OCI-M2 (cell line): ENCODE measurements at regions not wholly inside any gene's neighbourhood (a gene's known extent, or its start where the extent isn't known, plus 50 kb on each side); places are given as distances from the start of the nearest gene placed in this dataset.
"Not testable (repeated sequence)": the region's sequence is repeated elsewhere in the genome, so short reads cannot be mapped to it uniquely, and the experiment has no call there.

Experiments used
- DNase-seq: peaks from one replicate; lab custom pipeline; 2025; ENCODE audit not compliant: unreplicated experiment; lab: John Stamatoyannopoulos, UW

DNA sequence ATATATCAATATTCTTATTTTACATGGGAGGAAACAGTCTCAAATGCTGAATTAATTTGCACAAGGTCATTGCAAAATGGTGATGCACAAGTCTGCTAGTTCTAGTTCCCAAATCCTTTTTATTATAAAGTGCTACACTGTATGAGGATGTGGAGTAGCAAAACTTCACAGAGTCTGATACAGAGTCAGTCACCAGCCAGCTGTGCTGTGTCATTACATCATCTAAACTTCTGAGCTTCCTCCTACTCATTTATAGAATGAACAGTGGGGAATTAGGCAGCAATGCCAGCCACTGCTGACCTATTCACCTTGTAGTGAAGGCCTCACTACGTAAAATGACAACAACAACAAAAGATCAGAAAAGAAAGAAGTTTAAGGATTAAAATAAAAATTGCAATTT, 357.8 kb downstream of the TMEM167A start:
- DNase-seq, result no peak

DNA sequence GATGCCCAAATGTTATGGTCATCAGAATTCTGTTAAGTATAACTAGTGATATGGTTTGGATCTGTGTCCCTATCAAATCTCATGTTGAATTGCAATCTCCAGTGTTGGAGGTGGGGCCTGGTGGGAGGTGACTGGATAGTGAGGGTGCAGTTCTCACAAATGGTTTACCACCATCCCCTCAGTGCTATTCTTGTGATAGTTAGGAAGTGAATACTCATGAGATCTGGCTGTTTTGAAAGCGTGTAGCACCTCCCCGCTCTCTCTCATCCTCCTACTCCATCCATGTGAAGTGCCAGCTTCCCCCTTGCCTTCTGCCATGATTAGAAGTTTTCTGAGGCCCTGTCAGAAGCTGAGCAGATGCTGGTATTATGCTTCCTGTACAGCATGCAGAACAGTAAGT, 359.5 kb downstream of the TMEM167A start:
- no peak for DNase-seq

DNA sequence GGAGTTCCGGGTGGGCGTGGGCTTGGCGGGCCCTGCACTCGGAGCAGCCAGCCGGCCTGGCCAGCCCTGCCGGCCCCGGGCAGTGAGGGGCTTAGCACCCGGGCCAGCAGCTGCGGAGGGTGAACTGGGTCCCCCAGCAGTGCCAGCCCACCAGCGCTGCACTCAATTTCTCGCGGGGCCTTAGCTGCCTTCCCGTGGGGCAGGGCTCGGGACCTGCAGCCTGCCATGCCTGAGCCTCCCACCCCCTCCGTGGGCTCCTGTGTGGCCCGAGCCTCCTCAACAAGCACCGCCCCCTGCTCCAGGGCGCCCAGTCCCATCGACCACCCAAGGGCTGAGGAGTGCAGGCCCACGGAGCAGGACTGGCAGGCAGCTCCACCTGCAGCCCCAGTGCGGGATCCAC, 362.5 kb downstream of the TMEM167A start:
- not testable (repeated sequence) for DNase-seq

DNA sequence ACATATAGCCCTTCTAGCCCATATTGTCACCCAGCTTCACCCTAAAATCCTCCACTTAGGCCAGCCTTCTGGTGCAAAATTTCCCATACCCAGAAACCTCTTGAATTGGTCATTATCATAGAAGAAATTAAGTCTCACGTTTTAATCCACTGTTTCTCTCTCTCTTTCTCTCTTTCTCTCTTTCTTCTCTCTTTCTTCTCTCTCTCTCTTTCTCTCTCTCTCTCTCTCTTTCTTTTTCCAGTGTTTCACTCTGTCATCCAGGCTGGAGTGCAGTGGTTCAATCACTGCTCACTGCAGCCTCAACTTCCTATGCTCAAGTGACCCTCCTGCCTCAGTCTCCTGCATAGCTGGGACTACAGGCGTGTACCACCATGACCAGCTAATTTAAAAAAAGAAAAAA, 363.4 kb downstream of the TMEM167A start:
- no peak for DNase-seq

DNA sequence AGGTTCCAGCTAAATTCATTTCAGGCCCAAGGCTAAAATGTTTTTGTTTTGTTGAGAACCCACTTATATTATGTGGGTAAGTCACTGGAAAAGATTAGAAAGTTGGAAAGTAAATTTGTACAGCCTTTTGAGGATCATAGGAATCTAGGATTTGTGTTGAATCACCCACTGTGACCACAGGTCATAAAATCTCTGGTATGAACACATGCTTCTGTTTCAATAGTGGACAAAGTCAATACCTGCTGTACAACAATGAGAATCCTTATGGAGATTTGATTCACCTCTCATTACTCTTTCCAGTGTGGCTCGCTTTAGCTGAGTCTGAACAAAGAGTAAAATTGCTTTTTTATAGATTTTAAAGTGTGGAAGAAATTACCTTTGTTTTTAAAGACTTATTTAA, 369.5 kb downstream of the TMEM167A start:
- no peak for DNase-seq

DNA sequence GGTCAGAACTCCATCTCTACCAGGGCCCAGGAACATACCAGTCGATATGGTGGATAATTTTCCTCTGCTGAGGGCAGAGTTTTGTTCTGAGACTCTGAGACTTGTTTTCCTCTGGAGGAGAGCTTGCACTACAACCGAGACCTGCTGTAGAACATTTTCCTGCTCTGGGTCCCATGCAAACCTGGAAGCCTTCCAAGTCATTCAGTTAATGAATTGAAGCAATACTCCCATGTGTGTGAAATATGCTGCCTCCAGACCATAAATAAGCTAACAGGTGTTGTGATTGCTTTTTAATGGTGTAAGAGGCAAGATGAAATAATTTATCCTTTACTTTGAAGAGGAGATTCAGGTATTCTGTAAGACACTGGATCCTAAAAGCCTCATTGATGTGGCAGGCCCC, 372.8 kb downstream of the TMEM167A start:
- no peak for DNase-seq

DNA sequence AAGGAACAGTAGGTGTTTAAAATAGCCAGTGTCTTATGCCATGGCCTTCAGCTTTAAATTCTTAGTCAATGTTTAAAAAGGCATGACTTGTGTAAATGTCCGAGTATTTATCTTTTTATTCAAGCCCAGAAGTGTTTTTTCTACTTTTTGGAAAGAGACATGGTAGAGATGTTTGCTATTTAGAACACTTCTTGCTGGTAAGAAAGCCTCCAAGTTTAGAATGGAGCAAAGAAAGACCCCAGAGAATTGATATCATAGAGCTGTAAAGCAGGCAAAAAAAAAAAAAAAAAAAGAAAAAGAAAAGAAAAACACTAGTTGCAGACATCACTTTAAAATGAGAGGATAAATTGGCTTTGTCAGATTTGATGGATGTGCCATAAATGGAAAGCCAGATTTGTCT, 375.1 kb downstream of the TMEM167A start:
- DNase-seq, result no peak

DNA sequence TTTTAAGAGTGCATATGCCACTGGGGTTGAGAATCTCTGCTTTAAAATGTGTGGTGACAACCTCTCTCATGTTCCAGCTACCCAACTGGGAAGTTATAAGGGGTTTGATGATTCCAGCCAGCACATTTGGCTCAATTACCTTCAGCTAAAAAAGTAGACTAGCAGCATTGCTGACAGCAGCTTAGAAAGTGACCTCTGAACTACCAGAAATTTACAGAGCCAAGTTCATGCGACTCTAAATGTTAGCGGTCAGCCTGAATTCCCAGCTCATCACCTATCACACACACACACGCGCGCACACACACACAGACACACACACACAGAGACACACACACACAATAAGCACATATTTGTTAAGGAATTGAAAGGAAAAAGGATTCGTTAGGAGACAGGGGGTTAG, 377.5 kb downstream of the TMEM167A start:
- no peak for DNase-seq

DNA sequence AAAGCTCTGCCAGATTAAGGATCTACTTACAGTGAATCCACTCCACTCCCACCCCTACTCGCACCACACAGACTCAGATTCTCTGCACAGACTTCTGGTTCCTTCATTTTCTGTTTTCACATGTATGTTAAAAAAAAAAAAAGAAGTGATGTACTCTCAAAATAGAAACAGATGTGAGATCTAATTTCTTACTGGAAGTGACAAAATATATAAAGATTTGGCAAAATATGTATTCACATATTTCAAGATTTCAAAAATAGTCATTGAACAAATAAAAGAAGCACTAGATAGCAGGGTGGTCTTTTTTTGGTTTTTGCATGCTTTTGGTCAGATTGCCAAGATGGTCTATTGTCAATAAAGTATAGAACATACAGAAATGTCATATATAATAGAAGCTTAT, 379.2 kb downstream of the TMEM167A start:
- no peak for DNase-seq

DNA sequence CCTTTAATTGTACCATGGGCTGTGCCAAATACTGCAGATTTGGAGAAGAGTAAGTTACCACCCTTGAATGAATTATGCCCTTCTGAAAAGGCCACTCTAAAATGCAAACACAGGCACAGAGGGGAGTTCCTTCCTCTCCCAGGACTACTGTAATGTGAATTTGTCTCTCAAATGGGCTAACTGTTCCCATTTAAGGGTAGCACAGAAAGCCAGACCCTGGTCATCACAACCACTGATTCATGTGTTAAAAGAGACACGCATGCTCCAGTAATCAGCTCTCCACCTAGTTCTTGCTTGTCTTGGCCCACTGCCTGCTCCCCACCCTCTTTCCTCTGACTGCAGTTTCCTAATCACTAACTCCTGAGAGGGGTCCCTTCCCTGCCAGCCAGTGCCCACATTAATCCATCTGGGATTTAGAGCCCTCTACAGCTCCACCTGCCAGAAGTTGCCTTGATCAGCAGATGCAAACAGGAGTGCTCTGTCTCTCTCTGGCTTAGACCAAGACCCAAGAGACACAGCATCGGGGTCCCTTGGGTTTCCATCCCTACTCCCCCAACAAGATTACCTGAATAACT, 382.4 kb downstream of the TMEM167A start:
- DNase-seq, result no peak

DNA sequence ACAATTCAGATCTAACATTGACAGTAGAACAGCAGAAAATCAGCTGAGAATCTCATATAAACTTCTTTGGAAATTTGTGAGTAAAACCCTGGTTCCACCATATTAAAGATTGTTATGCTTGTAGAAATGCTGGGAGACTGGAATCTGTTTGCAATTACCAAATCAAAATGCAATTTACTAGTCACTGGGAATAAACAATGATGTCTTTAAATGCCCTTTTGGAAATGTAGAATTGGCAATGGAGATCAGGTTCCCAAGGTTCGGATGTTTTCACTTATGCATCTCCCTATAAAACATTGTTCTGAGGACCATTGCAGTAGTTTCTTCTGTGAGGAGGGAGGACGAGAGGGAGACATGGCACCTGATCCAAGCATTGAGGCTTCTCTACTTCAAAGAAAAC, 384.4 kb downstream of the TMEM167A start:
- DNase-seq, result no peak

DNA sequence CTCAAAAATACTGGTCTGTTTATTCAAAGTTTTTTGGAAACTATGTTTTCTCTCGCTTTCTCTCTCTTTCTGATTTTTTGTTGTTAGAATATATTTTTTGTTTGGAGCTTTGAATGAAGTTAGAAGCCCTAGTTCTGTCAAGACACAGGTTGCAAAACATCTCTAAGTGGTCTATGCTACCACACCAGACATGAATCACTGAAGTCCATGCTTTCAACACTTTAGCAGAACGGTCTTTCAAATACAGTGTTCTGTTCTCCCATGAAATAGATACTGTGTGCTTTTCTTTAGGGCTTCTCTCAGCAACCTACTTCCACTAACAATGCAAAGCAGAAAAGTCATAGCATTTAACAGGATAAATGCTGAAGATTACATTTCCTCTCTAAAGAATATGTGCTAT, 392.5 kb downstream of the TMEM167A start:
- no peak for DNase-seq

DNA sequence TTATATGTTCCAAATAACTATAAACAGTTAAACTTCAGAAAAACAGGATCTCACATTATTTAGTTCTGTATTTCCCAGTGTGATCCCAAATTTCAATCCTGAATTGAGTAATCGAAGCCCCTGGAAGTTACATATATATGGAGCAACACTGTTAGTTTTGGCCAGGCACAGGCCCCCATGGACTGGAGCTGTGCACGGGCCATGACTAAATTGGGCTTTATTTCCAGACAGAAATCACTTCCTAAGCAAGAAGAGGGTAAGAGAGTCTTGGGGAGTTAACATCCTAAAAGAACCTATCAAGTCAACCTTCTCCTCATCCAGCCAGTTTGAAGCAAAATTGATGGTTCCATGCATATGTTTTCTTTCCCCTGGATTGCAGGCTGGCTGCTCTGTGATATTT, 393.0 kb downstream of the TMEM167A start:
- DNase-seq, result no peak

DNA sequence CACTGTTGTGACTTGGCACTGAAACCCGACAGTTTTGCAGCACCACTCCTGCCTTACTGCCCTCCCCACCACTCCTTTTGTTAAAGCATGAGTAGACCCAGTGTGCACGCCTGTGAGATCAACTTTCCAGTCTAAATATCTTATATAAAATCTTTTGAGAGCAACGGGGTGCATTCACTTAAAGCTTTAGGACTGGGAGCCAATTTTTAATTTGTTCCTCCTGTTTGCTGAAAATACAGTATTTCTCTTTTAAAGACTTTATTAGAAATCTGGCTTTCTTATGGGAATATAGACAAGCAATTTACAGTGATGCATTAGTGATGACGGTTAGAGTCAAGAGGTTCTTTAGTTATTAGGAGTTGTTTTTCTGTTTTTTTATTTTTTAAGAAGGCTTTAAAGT, 397.5 kb downstream of the TMEM167A start:
- DNase-seq, result no peak

DNA sequence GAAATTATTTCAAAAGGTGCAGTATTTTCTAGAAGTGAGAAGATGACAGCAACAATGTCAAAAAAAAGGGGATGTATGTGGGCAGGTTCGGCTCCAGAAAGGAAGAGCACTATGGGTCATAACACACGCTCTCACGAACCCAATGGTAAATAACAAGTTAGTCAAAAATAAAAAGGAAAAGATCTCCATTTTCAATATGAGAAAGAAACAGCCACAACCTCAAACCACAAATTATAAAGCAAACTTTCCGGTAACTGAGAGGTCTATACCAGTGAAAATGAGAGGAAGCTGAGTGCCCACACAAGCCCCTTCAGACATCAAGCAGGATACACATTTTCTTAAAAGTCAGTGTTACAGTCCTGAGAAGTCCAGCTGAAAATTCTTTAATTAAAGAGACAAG, 398.5 kb upstream of the RPS23 start:
- no peak for DNase-seq

DNA sequence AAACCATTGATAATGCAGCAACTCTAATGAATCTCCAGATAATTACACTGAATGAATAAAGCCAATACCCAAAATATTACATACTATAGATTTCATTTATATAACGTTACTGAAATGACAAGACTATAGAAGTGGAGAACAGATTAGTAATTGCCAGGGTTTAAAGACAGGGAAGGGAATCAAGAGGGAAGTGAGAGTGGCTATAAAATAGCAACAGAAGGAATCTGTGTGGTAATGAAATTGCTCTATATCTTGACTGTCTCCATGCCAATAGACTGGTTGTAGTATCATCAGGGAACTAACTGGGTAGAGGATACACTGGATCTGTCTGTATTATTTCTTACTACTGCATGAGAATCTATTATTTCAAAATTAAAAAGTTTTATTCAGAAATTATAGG, 396.5 kb upstream of the RPS23 start:
- DNase-seq, result no peak

DNA sequence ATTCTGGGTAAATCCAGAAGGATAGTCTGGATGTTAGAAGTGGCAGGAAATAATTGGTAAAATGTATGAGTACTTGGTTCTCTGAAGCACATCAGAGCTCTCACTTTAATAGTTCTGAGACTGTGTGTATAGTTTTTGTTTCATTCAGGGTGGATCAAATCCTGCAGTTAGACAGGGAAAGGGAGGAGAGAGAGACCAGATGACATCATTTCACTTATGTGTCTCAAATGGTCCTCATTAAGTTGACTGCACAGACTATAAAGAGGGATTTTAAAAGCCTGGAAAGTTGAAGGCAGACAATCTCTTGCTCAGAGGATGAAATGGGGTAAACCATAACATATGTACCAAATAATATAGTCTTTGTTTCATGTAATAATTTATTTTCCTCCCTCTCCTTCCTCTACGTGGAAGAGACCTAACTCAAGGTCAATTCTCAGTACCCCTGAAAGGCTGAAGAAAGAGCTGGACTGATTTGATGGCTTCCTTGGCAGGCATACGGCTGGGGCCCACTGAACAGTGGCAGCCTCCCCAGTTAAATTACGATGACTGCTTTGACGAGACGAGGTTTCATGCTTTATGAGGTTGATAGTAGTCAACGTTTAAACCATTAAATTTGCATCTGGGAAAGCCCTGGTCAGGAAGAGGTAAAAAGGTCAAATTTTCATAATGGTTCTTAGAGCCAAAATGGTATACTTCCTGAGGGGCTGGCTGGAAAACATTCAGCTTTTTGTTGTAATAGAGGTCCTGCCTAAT, 395.1 kb upstream of the RPS23 start:
- DNase-seq, result no peak

DNA sequence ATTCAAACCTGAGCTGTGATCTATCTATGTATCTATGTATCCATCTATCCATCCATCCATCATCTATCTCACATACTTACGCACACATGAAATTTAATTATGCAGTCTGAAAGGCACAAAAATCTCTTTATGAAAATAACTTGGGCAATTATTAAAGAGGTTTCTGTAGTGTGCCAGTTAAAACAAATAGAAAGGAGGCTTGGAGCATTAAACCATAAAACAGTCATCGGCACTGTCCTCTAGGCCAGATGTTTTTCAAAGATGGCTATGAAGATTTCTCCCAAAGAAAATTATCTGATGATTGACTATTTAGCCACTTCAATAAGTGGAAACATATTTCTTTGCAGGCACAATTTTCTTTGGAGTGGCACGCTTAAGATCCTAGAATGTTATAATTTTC, 392.5 kb upstream of the RPS23 start:
- DNase-seq, result no peak

DNA sequence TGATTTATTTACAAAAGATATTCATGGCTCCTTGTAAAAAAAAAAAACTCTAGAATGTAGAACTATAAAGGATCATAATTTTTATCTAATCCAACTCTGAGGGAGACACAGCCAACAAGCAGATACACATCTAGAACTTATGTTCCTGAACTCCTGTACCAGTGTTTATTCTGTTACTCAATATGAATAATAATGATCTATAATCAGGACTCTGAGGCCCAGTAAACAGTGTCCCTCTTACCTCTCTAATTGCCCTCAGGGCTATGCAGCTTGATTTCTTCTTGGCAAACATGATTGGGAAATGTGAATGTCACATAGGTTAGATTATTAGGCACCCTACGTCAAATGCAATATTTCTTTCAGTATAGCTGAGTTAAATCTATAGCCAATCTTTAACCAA, 391.6 kb upstream of the RPS23 start:
- DNase-seq, result no peak

DNA sequence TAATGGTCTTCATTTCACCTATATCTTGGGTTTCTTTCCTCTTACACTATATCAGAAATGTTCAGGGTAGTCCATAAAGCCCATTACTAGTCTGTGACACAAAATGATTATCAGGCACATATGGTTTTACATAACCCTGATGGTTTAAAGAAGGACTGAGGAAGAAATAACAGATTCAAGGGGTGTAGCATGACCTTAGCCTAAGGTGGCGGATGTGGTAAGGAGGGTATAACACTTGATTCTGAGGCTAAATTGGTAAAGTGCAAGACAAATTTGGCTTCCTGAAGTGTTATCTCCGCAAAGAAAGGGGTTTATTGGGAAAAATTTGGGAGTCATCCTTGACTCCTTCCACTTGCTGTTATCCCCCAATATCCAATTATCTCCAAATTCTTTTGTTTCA, 388.2 kb upstream of the RPS23 start:
- DNase-seq, result no peak

DNA sequence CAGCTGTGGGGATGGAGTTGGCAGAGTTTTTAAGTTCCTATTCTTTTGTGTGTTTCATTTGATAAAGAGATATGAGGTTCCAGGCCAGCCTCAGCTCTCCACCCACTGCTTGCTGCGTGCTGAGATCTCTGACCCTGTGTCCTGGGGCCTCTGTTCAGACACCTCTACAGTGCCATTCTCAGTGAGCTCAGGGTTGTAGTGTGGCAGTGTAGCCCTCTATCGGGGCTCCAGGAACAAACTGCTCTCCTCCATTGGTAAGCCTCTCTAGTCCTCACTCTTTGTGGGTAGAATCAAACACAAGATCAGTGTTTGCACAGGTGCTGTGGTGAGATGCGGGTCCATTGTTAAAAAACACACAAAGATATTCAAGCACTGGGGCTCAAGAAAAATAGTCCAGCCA, 386.6 kb upstream of the RPS23 start:
- DNase-seq, result no peak

DNA sequence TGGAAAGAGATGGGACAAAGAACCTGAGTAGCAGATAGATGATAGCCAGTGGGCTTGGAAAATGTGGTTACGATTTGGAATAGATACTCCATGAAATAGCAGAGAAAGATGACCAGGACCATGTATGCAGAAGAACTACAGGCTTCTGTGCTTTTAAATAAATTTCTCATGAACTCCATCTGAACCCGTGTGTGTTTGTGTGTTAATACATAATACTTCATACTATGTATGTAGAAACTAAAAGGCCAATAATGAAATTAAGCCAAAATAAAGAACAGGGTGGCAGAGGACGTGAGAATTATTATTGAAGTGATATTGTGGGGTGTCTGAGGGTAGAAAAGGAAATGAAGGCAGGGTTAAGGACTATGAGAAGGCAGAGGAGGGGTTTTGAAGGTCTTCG, 385.1 kb upstream of the RPS23 start:
- DNase-seq, result no peak

DNA sequence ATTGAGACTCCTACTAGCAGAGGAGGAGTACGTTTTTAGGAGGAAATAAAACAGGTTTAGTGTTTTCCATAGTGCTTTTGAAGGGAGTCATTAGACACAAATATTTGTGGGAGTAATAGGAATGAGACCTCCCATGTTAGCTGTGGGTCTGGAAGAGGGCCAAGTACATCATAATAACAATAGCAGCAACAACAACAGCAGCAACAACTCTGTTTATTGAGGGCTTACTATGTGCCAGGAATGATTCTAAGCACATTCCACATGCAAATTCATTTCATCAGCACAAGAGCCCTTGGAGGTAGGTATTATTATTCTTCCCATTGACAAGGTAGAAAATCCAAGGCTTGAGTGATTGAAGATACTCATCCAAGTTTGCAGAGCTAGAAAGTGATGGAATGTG, 384.2 kb upstream of the RPS23 start:
- DNase-seq, result no peak
